DMS153 (cell line): ENCODE measurements at regions not wholly inside any gene's neighbourhood (a gene's known extent, or its start where the extent isn't known, plus 50 kb on each side); places are given as distances from the start of the nearest gene placed in this dataset.

Experiments used
- DNase-seq: peaks from one replicate; lab custom pipeline; 2025; lab: John Stamatoyannopoulos, UW

GRCh38 chr6:14065350-14065749 lies 52.2 kb upstream of the CD83 start:
- DNase-seq = no peak

- peak; percentile 48 for DNase-seq
These were observed 50.7 kb upstream of the CD83 start for GRCh38 chr6:14066782-14067406.

DNA sequence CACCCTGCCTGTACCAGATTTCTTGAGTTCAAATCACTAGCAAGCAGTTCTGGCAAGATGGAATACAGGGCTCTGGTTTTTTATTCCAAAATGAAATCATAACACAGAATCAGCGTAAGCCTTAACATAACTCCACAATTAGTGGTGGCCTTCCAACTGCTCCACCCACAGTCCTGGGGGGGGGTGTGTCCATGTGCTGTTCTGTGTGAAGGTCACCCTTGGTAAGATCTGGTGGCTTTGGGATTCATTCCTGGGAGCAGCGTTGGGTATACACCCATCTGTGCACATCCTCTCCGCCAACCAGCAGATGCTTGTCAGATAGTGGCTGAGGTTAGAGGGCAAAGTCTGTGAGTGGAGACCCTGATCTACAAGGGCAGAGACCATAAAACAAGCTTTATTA lies 49.9 kb upstream of the CD83 start:
- no peak for DNase-seq
